ENCODE measurements at regions not wholly inside any gene's neighbourhood (a gene's known extent, or its start where the extent isn't known, plus 50 kb on each side); places are given as distances from the start of the nearest gene placed in this dataset.
A peak's percentile ranks its signal among the peaks of the same experiment; 100 is the strongest.
"Not testable (repeated sequence)": the region's sequence is repeated elsewhere in the genome, so short reads cannot be mapped to it uniquely, and the experiment has no call there.

- DNase-seq = no peak
These were observed 278.2 kb upstream of the ID4 start for GRCh38 chr6:19558934-19559333.

GRCh38 chr6:19562468-19562867 is 274.7 kb upstream of the ID4 start:
- no peak for DNase-seq

GRCh38 chr6:19569563-19569962 is 267.6 kb upstream of the ID4 start:
- DNase-seq = peak; percentile 53

GRCh38 chr6:19571176-19571575 is 266.0 kb upstream of the ID4 start:
- no peak for DNase-seq

GRCh38 chr6:19578481-19578880 is 258.7 kb upstream of the ID4 start:
- no peak for DNase-seq

GRCh38 chr6:19584207-19584606 is 253.0 kb upstream of the ID4 start:
- DNase-seq = not testable (repeated sequence)

- DNase-seq = no peak
These were observed 249.8 kb upstream of the ID4 start for GRCh38 chr6:19587238-19587942.

- DNase-seq = no peak
These were observed 246.6 kb upstream of the ID4 start for GRCh38 chr6:19590501-19591131.

GRCh38 chr6:19597809-19598320 is 239.3 kb upstream of the ID4 start:
- no peak for DNase-seq

GRCh38 chr6:19599796-19600464 is 237.2 kb upstream of the ID4 start:
- DNase-seq = no peak

- DNase-seq = no peak
These were observed 234.6 kb upstream of the ID4 start for GRCh38 chr6:19602434-19603013.

GRCh38 chr6:19603721-19604120 is 233.4 kb upstream of the ID4 start:
- no peak for DNase-seq

GRCh38 chr6:19605624-19606023 is 231.5 kb upstream of the ID4 start:
- DNase-seq = no peak

- no peak for DNase-seq
These were observed 228.6 kb upstream of the ID4 start for GRCh38 chr6:19608546-19608945.

GRCh38 chr6:19609972-19610641 is 227.1 kb upstream of the ID4 start:
- no peak for DNase-seq

GRCh38 chr6:19612672-19613466 is 224.3 kb upstream of the ID4 start:
- not testable (repeated sequence) for DNase-seq

- DNase-seq = no peak
These were observed 223.5 kb upstream of the ID4 start for GRCh38 chr6:19613678-19614077.

GRCh38 chr6:19616022-19616421 is 221.1 kb upstream of the ID4 start:
- no peak for DNase-seq

GRCh38 chr6:19632230-19632629 is 204.9 kb upstream of the ID4 start:
- DNase-seq = no peak

GRCh38 chr6:19632786-19633185 is 204.4 kb upstream of the ID4 start:
- DNase-seq = no peak

GRCh38 chr6:19635728-19636127 is 201.4 kb upstream of the ID4 start:
- DNase-seq = no peak

GRCh38 chr6:19637010-19637409 is 200.2 kb upstream of the ID4 start:
- no peak for DNase-seq

All from islet precursor cell (in vitro differentiated cells).